Nephron progenitor cell (in vitro differentiated cells): ENCODE measurements at regions not wholly inside any gene's neighbourhood (a gene's known extent, or its start where the extent isn't known, plus 50 kb on each side); places are given as distances from the start of the nearest gene placed in this dataset.
"Not testable (repeated sequence)": the region's sequence is repeated elsewhere in the genome, so short reads cannot be mapped to it uniquely, and the experiment has no call there.

Experiments
- DNase-seq: peaks from one replicate; pipeline ENCODE4 v3.0.0; 2021
- H3K27ac Mint-ChIP-seq: 2 replicates; pipeline ENCODE4 v1.8.0; 2021; ENCODE audit warnings: mild to moderate bottlenecking, moderate library complexity, mixed read lengths
- H3K27me3 Mint-ChIP-seq: 2 replicates; pipeline ENCODE4 v1.8.0; 2021; ENCODE audit warnings: mild to moderate bottlenecking, low read depth, mixed read lengths; ENCODE audit not compliant: poor library complexity
- H3K36me3 Mint-ChIP-seq: 2 replicates; pipeline ENCODE4 v1.8.0; 2021; ENCODE audit warnings: low read depth, mixed read lengths
- H3K4me1 Mint-ChIP-seq: 2 replicates; pipeline ENCODE4 v1.8.0; 2021; ENCODE audit warnings: mixed read lengths
- H3K4me3 Mint-ChIP-seq: 2 replicates; pipeline ENCODE4 v1.8.0; 2021; ENCODE audit warnings: mild to moderate bottlenecking, moderate library complexity, mixed read lengths
- H3K9me3 Mint-ChIP-seq: 2 replicates; pipeline ENCODE4 v1.8.0; 2021; ENCODE audit warnings: mild to moderate bottlenecking, moderate library complexity, mixed read lengths
- TF ChIP-seq, protein P1 (sequence below): fragments of 200-600 bp; sonication (generic); IDR thresholded peaks from 2 replicates; pipeline ENCODE4 v1.5.0; 2021; ENCODE audit warnings: antibody characterized with exemption

DNA sequence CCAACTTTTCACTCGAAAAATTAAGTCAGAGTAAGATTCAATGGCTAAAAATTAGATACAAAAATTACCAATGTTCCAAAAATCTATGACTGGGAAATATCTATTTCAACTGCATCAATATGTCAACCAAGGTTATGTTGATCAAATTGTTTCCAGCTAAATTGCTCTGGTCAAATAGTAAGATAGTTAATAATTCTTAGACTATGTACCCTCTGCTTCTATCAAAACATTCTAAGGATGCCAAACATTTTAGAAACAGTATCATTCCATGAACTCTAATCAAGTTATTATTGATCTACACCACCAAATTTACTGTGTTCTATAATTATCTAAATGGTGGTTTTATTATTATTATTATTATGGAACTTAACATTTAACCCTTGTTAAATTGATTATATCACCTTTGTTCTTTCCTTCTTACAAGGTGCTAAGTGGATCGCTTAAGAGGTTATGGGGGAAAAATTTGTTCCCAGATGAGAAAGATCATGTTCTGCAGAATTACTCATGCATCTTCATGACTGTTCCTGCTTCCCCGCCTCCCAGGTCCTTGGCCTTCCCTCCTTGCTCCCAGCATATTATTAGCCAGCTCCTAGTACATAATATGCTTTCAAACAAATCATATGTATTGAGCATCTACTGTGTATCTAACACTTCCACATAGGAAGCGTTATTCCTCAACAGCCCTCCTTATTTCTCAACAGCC is 240.5 kb upstream of the KRR1 start:
- DNase-seq, result no peak
- Mint-ChIP-seq H3K36me3 (peaks cover 6% of the 10 kb centered on the region), H3K27ac (no peak overlapping the region), H3K4me1 (peaks cover 24% of the 10 kb centered on the region), H3K4me3 (no peak overlapping the region), H3K9me3 (peaks cover 14% of the 10 kb centered on the region), H3K27me3 (peaks cover 7% of the 10 kb centered on the region)
- TF ChIP-seq, protein P1, sequence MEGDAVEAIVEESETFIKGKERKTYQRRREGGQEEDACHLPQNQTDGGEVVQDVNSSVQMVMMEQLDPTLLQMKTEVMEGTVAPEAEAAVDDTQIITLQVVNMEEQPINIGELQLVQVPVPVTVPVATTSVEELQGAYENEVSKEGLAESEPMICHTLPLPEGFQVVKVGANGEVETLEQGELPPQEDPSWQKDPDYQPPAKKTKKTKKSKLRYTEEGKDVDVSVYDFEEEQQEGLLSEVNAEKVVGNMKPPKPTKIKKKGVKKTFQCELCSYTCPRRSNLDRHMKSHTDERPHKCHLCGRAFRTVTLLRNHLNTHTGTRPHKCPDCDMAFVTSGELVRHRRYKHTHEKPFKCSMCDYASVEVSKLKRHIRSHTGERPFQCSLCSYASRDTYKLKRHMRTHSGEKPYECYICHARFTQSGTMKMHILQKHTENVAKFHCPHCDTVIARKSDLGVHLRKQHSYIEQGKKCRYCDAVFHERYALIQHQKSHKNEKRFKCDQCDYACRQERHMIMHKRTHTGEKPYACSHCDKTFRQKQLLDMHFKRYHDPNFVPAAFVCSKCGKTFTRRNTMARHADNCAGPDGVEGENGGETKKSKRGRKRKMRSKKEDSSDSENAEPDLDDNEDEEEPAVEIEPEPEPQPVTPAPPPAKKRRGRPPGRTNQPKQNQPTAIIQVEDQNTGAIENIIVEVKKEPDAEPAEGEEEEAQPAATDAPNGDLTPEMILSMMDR, result no peak

GRCh38 chr12:75750716-75751306 is 239.4 kb upstream of the KRR1 start:
- Mint-ChIP-seq H3K9me3 (peaks cover 14% of the 10 kb centered on the region), H3K4me1 (peaks cover 20% of the 10 kb centered on the region), H3K4me3 (no peak overlapping the region), H3K36me3 (peaks cover 6% of the 10 kb centered on the region), H3K27me3 (peaks cover 7% of the 10 kb centered on the region), H3K27ac (no peak overlapping the region)
- TF ChIP-seq, protein P1, result no peak
- DNase-seq, result no peak

DNA sequence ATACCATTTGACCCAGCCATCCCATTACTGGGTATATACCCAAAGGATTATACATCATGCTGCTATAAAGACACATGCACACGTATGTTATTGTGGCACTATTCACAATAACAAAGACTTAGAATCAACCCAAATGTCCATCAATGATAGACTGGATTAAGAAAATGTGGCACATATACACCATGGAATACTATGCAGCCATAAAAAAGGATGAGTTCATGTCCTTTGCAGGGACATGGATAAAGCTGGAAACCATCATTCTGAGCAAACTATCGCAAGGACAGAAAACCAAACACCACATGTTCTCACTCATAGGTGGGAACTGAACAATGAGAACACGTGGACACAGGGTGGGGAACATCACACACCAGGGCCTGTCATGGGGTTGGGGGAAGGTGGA is 237.6 kb upstream of the KRR1 start:
- not testable (repeated sequence) for H3K36me3 Mint-ChIP-seq, H3K27ac Mint-ChIP-seq, DNase-seq, H3K4me3 Mint-ChIP-seq, H3K27me3 Mint-ChIP-seq
- H3K4me1 Mint-ChIP-seq, result peaks cover 28% of the 10 kb centered on the region
- H3K9me3 Mint-ChIP-seq, result peaks cover 14% of the 10 kb centered on the region

DNA sequence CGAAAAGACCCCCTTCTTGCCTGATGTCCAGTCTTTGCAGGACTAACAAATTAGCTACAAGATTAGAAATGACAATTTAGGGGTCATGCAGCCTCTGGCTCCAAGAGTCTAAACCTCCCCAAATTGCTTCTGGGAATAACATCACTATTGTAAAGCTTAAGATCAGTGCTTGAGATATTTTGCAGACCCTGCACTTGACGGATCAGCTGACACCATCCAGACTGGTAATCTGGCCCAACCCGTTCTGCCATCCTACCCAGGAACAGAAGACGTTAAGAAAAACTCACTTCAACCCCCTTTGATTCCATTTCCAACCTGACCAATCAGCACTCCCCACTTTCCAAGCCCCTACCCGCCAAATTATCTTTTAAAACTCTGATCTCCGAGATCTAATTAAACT is 236.7 kb upstream of the KRR1 start:
- Mint-ChIP-seq H3K4me3 (no peak overlapping the region), H3K4me1 (peaks cover 22% of the 10 kb centered on the region), H3K36me3 (peaks cover 6% of the 10 kb centered on the region), H3K9me3 (peaks cover 14% of the 10 kb centered on the region), H3K27ac (no peak overlapping the region), H3K27me3 (peaks cover 3% of the 10 kb centered on the region)
- TF ChIP-seq, protein P1, result no peak
- DNase-seq, result no peak

GRCh38 chr12:75747572-75748021 is 236.2 kb upstream of the KRR1 start:
- H3K36me3 Mint-ChIP-seq, result peaks cover 10% of the 10 kb centered on the region
- H3K4me3 Mint-ChIP-seq, result no peak overlapping the region
- peaks cover 3% of the 10 kb centered on the region for H3K27me3 Mint-ChIP-seq
- peaks cover 16% of the 10 kb centered on the region for H3K9me3 Mint-ChIP-seq
- no peak for DNase-seq
- no peak overlapping the region for H3K27ac Mint-ChIP-seq
- TF ChIP-seq, protein P1, result no peak
- peaks cover 26% of the 10 kb centered on the region for H3K4me1 Mint-ChIP-seq

DNA sequence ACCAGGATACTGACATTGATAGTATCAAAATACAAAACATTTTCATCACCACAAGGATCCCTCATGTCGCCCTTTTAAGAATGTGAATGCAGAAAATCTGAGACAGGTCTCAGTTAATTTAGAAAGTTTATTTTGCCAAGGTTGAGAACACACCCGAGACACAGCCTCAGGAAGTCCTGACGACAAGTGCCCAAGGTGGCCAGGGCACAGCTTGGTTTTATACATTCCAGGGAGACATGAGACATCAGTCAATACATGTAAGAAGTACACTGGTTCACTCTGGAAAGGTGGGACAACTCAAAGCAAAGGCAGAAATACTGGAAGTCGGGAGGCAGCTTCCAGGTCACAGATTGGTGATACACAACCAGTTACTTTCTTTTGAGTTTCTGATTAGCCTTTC is 235.2 kb upstream of the KRR1 start:
- Mint-ChIP-seq H3K9me3 (peaks cover 26% of the 10 kb centered on the region), H3K27me3 (peaks cover 3% of the 10 kb centered on the region), H3K27ac (no peak overlapping the region), H3K4me3 (no peak overlapping the region), H3K36me3 (peaks cover 20% of the 10 kb centered on the region), H3K4me1 (peaks cover 27% of the 10 kb centered on the region)
- TF ChIP-seq, protein P1, result no peak
- DNase-seq, result no peak
